ENCODE measurements at regions not wholly inside any gene's neighbourhood (a gene's known extent, or its start where the extent isn't known, plus 50 kb on each side); places are given as distances from the start of the nearest gene placed in this dataset.
"Not testable (repeated sequence)": the region's sequence is repeated elsewhere in the genome, so short reads cannot be mapped to it uniquely, and the experiment has no call there.

GRCh38 chr19:29013325-29013724, 199.6 kb downstream of the UQCRFS1 start:
- no peak for DNase-seq (ENCODE audit: low read depth)

- no peak for DNase-seq (ENCODE audit: low read depth)
Measured at GRCh38 chr19:29012457-29012856, 200.5 kb downstream of the UQCRFS1 start.

- DNase-seq (ENCODE audit: low read depth) = no peak
Measured at GRCh38 chr19:29010276-29010675, 202.7 kb downstream of the UQCRFS1 start.

GRCh38 chr19:29006057-29006735, 206.8 kb downstream of the UQCRFS1 start:
- DNase-seq (ENCODE audit: low read depth) = no peak

GRCh38 chr19:29004796-29005195, 208.2 kb downstream of the UQCRFS1 start:
- no peak for DNase-seq (ENCODE audit: low read depth)

- DNase-seq (ENCODE audit: low read depth) = no peak
Measured at GRCh38 chr19:29003641-29004409, 209.1 kb downstream of the UQCRFS1 start.

GRCh38 chr19:29002336-29002735, 210.6 kb downstream of the UQCRFS1 start:
- DNase-seq (ENCODE audit: low read depth) = no peak

- DNase-seq (ENCODE audit: low read depth) = no peak
Measured at GRCh38 chr19:29001597-29002245, 211.2 kb downstream of the UQCRFS1 start.

GRCh38 chr19:29001141-29001581, 211.8 kb downstream of the UQCRFS1 start:
- DNase-seq (ENCODE audit: low read depth) = no peak

GRCh38 chr19:28999724-29000433, 213.1 kb downstream of the UQCRFS1 start:
- DNase-seq (ENCODE audit: low read depth) = no peak

- no peak for DNase-seq (ENCODE audit: low read depth)
Measured at GRCh38 chr19:28998974-28999373, 214.0 kb downstream of the UQCRFS1 start.

GRCh38 chr19:28997866-28998265, 215.1 kb downstream of the UQCRFS1 start:
- DNase-seq (ENCODE audit: low read depth) = not testable (repeated sequence)

- DNase-seq (ENCODE audit: low read depth) = no peak
Measured at GRCh38 chr19:28990522-28990921, 222.4 kb downstream of the UQCRFS1 start.

- no peak for DNase-seq (ENCODE audit: low read depth)
Measured at GRCh38 chr19:28989739-28990138, 223.2 kb downstream of the UQCRFS1 start.

- no peak for DNase-seq (ENCODE audit: low read depth)
Measured at GRCh38 chr19:28988066-28988465, 224.9 kb downstream of the UQCRFS1 start.

- DNase-seq (ENCODE audit: low read depth) = no peak
Measured at GRCh38 chr19:28987177-28987576, 225.8 kb downstream of the UQCRFS1 start.

- no peak for DNase-seq (ENCODE audit: low read depth)
Measured at GRCh38 chr19:28985201-28985600, 227.8 kb downstream of the UQCRFS1 start.

- no peak for DNase-seq (ENCODE audit: low read depth)
Measured at GRCh38 chr19:28984315-28984714, 228.6 kb downstream of the UQCRFS1 start.

GRCh38 chr19:28983430-28983829, 229.5 kb downstream of the UQCRFS1 start:
- no peak for DNase-seq (ENCODE audit: low read depth)

- no peak for DNase-seq (ENCODE audit: low read depth)
Measured at GRCh38 chr19:28981994-28982393, 231.0 kb downstream of the UQCRFS1 start.

GRCh38 chr19:28981518-28981917, 231.4 kb downstream of the UQCRFS1 start:
- no peak for DNase-seq (ENCODE audit: low read depth)

- DNase-seq (ENCODE audit: low read depth) = no peak
Measured at GRCh38 chr19:28980236-28980868, 232.6 kb downstream of the UQCRFS1 start.
